Karpas-422 (cell line): ENCODE measurements at regions not wholly inside any gene's neighbourhood (a gene's known extent, or its start where the extent isn't known, plus 50 kb on each side); places are given as distances from the start of the nearest gene placed in this dataset.
A peak's percentile ranks its signal among the peaks of the same experiment; 100 is the strongest.

ENCODE experiments used
- DNase-seq: peaks from one replicate; pipeline ENCODE4 v3.0.0-alpha.2; 2015
- H2AFZ ChIP-seq: fragments of 200-600 bp; sonication (generic); 2 replicates; pipeline ENCODE4 v1.6.1; 2014; ENCODE audit warnings: antibody characterized with exemption, low read length, mixed read lengths
- H3K27ac ChIP-seq: fragments of 200-600 bp; sonication (generic); 2 replicates; pipeline ENCODE4 v1.5.1; 2014; ENCODE audit warnings: mild to moderate bottlenecking, low read length, moderate library complexity
- H3K27me3 ChIP-seq: fragments of 200-600 bp; sonication (generic); 2 replicates; pipeline ENCODE4 v1.6.1; 2014; ENCODE audit warnings: low read length, mixed read lengths
- H3K36me3 ChIP-seq: fragments of 200-600 bp; sonication (generic); 2 replicates; pipeline ENCODE4 v1.6.1; 2014; ENCODE audit warnings: low read length, mixed read lengths; ENCODE audit not compliant: insufficient read depth
- H3K4me1 ChIP-seq: fragments of 200-600 bp; sonication (generic); 2 replicates; pipeline ENCODE4 v1.6.1; 2014; ENCODE audit warnings: mild to moderate bottlenecking, low read length, mixed read lengths
- H3K4me2 ChIP-seq: fragments of 200-600 bp; sonication (generic); 2 replicates; pipeline ENCODE4 v1.6.1; 2014; ENCODE audit warnings: low read length, low read depth, mild to moderate bottlenecking; ENCODE audit not compliant: poor library complexity, severe bottlenecking
- H3K4me3 ChIP-seq: fragments of 200-600 bp; sonication (generic); 2 replicates; pipeline ENCODE4 v1.5.1; 2014; ENCODE audit warnings: mild to moderate bottlenecking, antibody characterized with exemption, low read length, mixed read lengths
- H3K79me2 ChIP-seq: fragments of 200-600 bp; sonication (generic); 2 replicates; pipeline ENCODE4 v1.6.1; 2014; ENCODE audit warnings: mild to moderate bottlenecking, low read length, mixed read lengths
- H3K9ac ChIP-seq: fragments of 200-600 bp; sonication (generic); 2 replicates; pipeline ENCODE4 v1.6.0; 2014; ENCODE audit warnings: low read length
- H3K9me2 ChIP-seq: fragments of 200-600 bp; sonication (generic), shearing (Covaris generic); replicated peaks from 2 replicates; pipeline ENCODE4 v1.6.0; 2014; ENCODE audit warnings: mild to moderate bottlenecking, low read length, moderate library complexity; ENCODE audit not compliant: insufficient read depth
- H3K9me3 ChIP-seq: fragments of 300-700, 200-600 bp; sonication (generic); 2 replicates; pipeline ENCODE4 v1.6.1; 2014; ENCODE audit warnings: low read length, mixed read lengths
- H4K20me1 ChIP-seq: fragments of 200-600 bp; sonication (generic); 2 replicates; pipeline ENCODE4 v1.6.1; 2014; ENCODE audit warnings: mild to moderate bottlenecking, antibody characterized with exemption, low read length, low read depth; ENCODE audit not compliant: insufficient read depth

DNA sequence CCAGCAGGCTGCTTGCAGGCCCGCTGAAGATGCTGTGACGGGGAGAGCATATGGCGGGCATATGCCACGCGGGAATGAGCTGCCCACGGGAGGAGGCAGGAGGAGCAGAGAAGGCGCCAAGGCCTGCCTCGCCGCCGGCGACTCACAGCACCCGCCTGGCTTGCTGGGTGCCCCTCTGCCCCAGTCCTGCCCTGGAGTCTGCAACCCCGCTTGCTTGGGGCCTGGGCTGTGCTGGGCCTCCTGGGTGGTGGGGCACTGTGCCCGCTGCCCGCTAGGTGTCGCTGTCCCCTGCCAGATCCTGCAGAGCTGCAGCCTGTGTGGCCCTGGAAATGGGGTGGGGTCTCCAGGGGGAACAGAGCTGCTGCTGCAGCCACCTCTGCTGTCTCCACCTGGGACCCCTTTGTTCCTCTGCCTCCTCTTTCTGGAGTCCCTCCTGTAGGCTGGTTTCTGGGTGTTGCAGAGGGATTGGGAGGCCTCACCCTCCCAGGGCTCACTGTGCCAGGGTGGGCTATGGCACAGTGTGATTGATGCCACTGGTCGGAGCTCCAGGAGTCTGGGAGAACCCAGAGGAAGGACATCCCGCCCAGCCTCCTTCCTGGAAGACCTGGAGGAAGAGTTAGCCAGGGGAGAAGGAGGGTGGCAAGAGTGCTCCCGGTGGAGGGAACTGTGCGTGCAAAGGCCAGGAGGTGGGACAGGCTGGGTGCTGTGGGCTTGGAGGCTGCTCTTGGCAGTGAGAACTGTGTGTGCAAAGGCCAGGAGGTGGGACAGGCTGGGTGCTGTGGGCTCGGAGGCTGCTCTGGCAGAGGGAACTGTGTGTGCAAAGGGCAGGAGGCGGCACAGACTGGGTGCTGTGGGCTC, 141.0 kb upstream of the CIBAR2 start:
- Histone ChIP-seq H3K9me3 (no peaks in the 10 kb centered on the region), H3K4me1 (peaks cover 17% of the 10 kb centered on the region), H3K9ac (no peak overlapping the region), H2AFZ (no peak overlapping the region), H3K27me3 (no peaks in the 10 kb centered on the region), H4K20me1 (peaks cover 6% of the 10 kb centered on the region; the same call in 1 of the 2 replicates), H3K79me2 (no peaks in the 10 kb centered on the region), H3K4me3 (no peak overlapping the region), H3K36me3 (no peaks in the 10 kb centered on the region), H3K27ac (no peak overlapping the region), H3K9me2 (no peaks in the 10 kb centered on the region), H3K4me2 (no peak overlapping the region)
- DNase-seq: peak; percentile 83

DNA sequence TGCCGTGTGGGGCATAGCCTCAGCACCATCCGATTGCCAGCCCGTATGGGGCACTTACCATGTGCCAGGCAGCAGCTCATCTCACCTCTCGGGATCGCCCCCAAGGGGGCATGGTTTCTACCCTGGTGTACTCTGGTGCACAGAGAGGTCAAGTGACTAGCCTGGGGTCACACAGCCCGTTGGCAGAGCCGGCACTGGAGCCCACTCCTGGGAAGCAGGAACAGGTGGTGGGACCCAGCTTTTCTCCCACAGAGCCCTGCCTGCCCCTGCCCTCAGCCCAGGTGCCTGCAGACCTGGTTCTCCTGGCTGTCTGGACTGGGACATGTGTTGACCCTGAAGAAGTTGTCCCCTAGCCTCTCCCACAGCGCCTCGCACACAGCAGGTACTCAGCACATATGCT, 141.8 kb upstream of the CIBAR2 start:
- H3K4me1 ChIP-seq: peaks cover 25% of the 10 kb centered on the region
- no peak overlapping the region for H3K4me2 ChIP-seq
- peaks cover 6% of the 10 kb centered on the region; the same call in 1 of the 2 replicates for H4K20me1 ChIP-seq
- no peaks in the 10 kb centered on the region for H3K36me3 ChIP-seq
- H3K4me3 ChIP-seq: no peak overlapping the region
- no peak for DNase-seq
- H3K9me2 ChIP-seq: no peaks in the 10 kb centered on the region
- no peak overlapping the region for H3K9ac ChIP-seq
- no peaks in the 10 kb centered on the region for H3K79me2 ChIP-seq
- H3K27ac ChIP-seq: no peak overlapping the region
- no peaks in the 10 kb centered on the region for H3K27me3 ChIP-seq
- no peak overlapping the region for H2AFZ ChIP-seq
- H3K9me3 ChIP-seq: no peaks in the 10 kb centered on the region

DNA sequence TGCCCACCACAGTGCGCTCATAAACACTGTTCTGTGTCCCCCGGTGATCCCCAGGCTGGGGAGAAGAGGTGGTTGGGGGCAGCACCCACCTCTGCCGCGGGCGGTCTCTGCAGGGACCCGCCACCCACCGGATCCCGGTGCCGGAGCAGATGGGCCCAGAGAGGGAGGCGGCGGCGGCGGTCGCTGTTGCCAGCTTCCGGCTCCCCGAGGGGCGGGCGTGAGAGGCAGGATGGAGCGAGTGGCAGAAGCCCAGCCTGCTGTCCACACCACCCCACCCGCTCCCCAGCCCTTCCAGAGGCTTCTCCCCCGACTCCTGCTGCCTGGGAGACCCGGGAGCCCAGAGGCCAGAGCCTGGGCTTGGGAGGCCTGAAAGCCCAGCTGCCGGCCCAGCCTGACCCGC, 142.6 kb upstream of the CIBAR2 start:
- no peaks in the 10 kb centered on the region for H3K27me3 ChIP-seq
- no peaks in the 10 kb centered on the region for H3K9me2 ChIP-seq
- H3K36me3 ChIP-seq: no peaks in the 10 kb centered on the region
- H4K20me1 ChIP-seq: peaks cover 11% of the 10 kb centered on the region; the same call in 1 of the 2 replicates
- no peak overlapping the region for H3K4me3 ChIP-seq
- H3K27ac ChIP-seq: no peak overlapping the region
- no peaks in the 10 kb centered on the region for H3K9me3 ChIP-seq
- no peak for DNase-seq
- peaks cover 33% of the 10 kb centered on the region for H3K4me1 ChIP-seq
- H2AFZ ChIP-seq: no peak overlapping the region
- no peak overlapping the region for H3K4me2 ChIP-seq
- no peak overlapping the region for H3K9ac ChIP-seq
- H3K79me2 ChIP-seq: no peaks in the 10 kb centered on the region

DNA sequence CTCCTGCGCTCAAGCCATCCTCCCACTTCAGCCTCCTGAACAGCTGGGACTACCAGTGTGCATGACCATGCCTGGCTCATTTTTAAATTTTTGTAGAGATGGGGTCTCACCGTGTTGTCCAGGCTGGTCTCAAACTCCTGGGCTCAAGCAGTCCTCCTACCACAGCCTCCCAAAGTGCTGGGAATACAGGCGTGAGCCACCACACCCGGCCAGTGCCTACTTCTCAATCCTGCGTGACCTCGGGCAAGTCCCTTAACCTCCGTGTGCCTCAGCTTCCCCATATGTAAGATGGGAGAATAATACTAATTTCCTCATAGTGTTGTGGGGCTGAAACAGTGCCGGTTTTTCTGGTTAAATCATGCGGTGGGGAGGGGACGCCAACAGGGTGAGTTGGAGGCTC, 143.5 kb upstream of the CIBAR2 start:
- Histone ChIP-seq H3K36me3 (no peaks in the 10 kb centered on the region), H3K4me1 (peaks cover 37% of the 10 kb centered on the region), H3K9me3 (no peaks in the 10 kb centered on the region), H3K27me3 (no peaks in the 10 kb centered on the region), H3K9me2 (no peaks in the 10 kb centered on the region), H3K4me2 (peak overlapping the region; percentile 49), H2AFZ (no peak overlapping the region), H3K4me3 (no peak overlapping the region), H4K20me1 (peaks cover 11% of the 10 kb centered on the region; the same call in 1 of the 2 replicates), H3K27ac (no peak overlapping the region), H3K9ac (no peak overlapping the region), H3K79me2 (no peaks in the 10 kb centered on the region)
- DNase-seq: no peak

DNA sequence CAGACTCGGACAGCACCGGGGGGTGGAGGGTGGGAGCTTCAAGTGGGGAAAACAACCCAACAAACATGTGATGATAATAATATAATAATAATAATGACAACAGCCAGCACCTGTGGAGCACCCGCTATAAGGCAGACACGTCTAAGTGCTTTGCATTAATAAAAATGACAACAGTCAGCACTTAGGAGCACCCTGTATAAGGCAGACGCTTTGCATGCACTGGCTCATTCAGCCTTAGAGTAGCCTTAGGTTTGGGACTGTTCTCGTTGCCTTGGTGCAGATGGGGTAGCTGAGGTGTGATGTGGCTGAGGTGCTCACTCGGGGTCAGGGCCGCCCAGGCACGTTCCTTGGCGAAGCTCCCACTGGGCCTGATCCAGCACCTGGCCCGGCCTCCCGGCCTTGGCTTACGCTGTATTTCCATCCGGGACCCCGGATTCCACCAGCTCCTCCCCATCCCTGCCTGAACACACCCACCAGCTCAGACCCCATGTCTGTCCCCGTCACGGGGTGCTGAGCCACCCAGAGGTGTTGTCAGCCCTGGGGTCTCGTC, 144.0 kb upstream of the CIBAR2 start:
- Histone ChIP-seq H3K9ac (no peak overlapping the region), H4K20me1 (peaks cover 11% of the 10 kb centered on the region; the same call in 1 of the 2 replicates), H3K9me3 (no peaks in the 10 kb centered on the region), H3K4me1 (peaks cover 42% of the 10 kb centered on the region), H3K4me2 (peak overlapping the region; percentile 49), H3K27me3 (no peaks in the 10 kb centered on the region), H2AFZ (no peak overlapping the region), H3K4me3 (no peak overlapping the region), H3K79me2 (no peaks in the 10 kb centered on the region), H3K27ac (no peak overlapping the region), H3K36me3 (no peaks in the 10 kb centered on the region), H3K9me2 (no peaks in the 10 kb centered on the region)
- peak; percentile 81 for DNase-seq

DNA sequence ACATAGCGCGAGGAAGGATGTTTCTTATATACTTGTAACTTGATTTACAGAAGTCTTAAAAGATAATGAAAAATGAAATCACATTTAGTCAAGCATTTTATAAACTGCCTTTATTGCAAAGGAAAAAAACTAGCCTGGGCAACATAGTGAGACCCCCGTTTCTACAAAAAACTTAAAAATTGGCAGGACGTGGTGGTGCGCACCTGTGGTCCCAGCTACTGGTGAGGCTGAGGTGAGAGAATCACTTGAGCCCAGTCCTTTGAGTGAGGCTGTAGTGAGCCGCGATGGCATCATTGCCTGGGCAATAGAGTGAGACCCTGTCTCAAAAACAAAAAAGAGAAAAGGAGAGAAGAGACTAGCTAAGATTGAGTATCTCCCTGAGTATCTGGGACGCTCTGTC, 145.2 kb upstream of the CIBAR2 start:
- H3K27me3 ChIP-seq: no peaks in the 10 kb centered on the region

DNA sequence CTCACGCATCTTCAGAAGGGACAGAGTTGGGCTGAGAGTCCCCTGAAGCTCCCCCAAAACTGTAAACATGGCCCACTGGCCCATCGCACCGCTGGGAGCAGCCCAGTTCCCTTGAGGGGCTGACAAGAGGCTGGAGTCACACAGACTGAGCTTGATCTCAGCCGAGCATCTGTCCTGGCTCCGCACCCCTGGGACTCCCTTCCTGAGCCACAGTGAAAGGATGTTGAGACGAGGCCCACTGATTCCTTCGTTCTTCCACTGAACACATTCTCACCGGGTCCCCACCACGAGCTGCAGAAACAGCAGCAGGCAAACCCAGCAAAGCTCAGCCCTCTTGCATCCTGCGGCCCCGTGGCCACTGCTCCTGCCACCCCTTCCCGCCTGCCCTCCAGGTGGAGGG, 145.9 kb upstream of the CIBAR2 start:
- H3K79me2 ChIP-seq: no peaks in the 10 kb centered on the region
- no peak overlapping the region for H3K9ac ChIP-seq
- no peaks in the 10 kb centered on the region for H3K27me3 ChIP-seq
- no peaks in the 10 kb centered on the region for H3K9me2 ChIP-seq
- no peak overlapping the region for H3K4me2 ChIP-seq
- no peak for DNase-seq
- peaks cover 55% of the 10 kb centered on the region for H3K4me1 ChIP-seq
- H3K4me3 ChIP-seq: no peak overlapping the region
- H3K9me3 ChIP-seq: no peaks in the 10 kb centered on the region
- H4K20me1 ChIP-seq: peaks cover 15% of the 10 kb centered on the region; the same call in 1 of the 2 replicates
- no peak overlapping the region for H3K27ac ChIP-seq
- H2AFZ ChIP-seq: no peak overlapping the region
- no peaks in the 10 kb centered on the region for H3K36me3 ChIP-seq

More for the DNA sequence above, 145.2 kb upstream of the CIBAR2 start:
- Histone ChIP-seq H3K36me3 (no peaks in the 10 kb centered on the region), H3K9me2 (no peaks in the 10 kb centered on the region), H2AFZ (no peak overlapping the region), H3K4me2 (no peak overlapping the region), H3K4me3 (no peak overlapping the region), H3K9ac (no peak overlapping the region), H3K4me1 (peaks cover 54% of the 10 kb centered on the region), H3K9me3 (no peaks in the 10 kb centered on the region), H3K79me2 (no peaks in the 10 kb centered on the region), H3K27ac (no peak overlapping the region), H4K20me1 (peaks cover 15% of the 10 kb centered on the region; the same call in 1 of the 2 replicates)
- no peak for DNase-seq

DNA sequence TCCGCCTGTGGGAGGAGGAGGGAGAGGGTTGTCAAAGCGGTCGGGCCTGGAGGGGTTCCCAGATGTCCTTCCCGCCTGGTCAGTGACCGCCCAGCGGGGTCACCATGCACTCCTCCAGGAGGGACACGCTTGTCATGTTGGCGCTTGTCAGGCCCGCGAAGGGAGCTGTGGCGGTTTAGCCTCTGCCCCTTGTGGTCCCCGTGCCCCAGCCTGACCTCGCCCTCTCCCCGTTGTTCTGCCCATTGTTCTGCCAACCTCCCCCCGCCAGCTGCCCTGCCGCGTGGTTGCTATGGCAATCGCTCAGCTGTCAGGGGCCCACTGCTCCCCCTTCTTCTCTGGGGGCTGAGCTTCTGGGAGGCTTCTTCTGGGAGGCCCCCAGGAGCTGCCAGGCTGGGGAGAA, 146.4 kb upstream of the CIBAR2 start:
- H2AFZ ChIP-seq: no peak overlapping the region
- no peak for DNase-seq

More for the DNA sequence above, 146.4 kb upstream of the CIBAR2 start:
- no peak overlapping the region for H3K4me3 ChIP-seq
- no peak overlapping the region for H3K4me2 ChIP-seq
- H3K9me3 ChIP-seq: no peaks in the 10 kb centered on the region
- H3K27ac ChIP-seq: no peak overlapping the region
- H3K4me1 ChIP-seq: peaks cover 55% of the 10 kb centered on the region
- no peak overlapping the region for H3K9ac ChIP-seq
- no peaks in the 10 kb centered on the region for H3K27me3 ChIP-seq
- H3K36me3 ChIP-seq: no peaks in the 10 kb centered on the region
- no peaks in the 10 kb centered on the region for H3K79me2 ChIP-seq
- peaks cover 10% of the 10 kb centered on the region; the same call in 1 of the 2 replicates for H4K20me1 ChIP-seq
- no peaks in the 10 kb centered on the region for H3K9me2 ChIP-seq
